Lower leg skin (tissue), 4 donors: ENCODE measurements at regions not wholly inside any gene's neighbourhood (a gene's known extent, or its start where the extent isn't known, plus 50 kb on each side); places are given as distances from the start of the nearest gene placed in this dataset.

ENCODE experiments used
- DNase-seq, 2 donors: peaks; one replicate each; pipeline ENCODE4 v3.0.0-alpha.2; 2019; ENCODE audit warnings: low spot score in 2 of 2
- H3K4me3 ChIP-seq: fragments of 200-600 bp; sonication (generic); 2 replicates; pipeline ENCODE4 v1.5.1; 2017; ENCODE audit warnings: mild to moderate bottlenecking, low read depth; ENCODE audit not compliant: poor library complexity, severe bottlenecking
- POLR2A ChIP-seq, 2 donors: fragments of 450-650 bp; IDR thresholded peaks; one replicate each; pipeline ENCODE4 v1.6.1; 2016 to 2017; ENCODE audit warnings: antibody characterized with exemption in 2 of 2, mild to moderate bottlenecking in 1 of 2, moderate library complexity in 1 of 2
- WGBS, 2 donors: methylation state at CpG; one replicate each; pipeline ENCODE4 v1.1.5; 2018; 5-methylcytosine and 5-hydroxymethylcytosine counted together
- intact Hi-C: fragments of 100-400 bp; cut with DNase I; formaldehyde crosslinking; loops from one replicate; pipeline ENCODE4 v1.15.0; 2023; ENCODE audit warnings: low total_unique reads
- TF ChIP-seq, protein P1 (sequence below), 3 donors: fragments of 450-650 bp; IDR thresholded peaks; one replicate each; pipeline ENCODE4 v1.5.1; 2016; ENCODE audit warnings: antibody characterized with exemption in 3 of 3, mild to moderate bottlenecking in 3 of 3, moderate library complexity in 2 of 3

DNA sequence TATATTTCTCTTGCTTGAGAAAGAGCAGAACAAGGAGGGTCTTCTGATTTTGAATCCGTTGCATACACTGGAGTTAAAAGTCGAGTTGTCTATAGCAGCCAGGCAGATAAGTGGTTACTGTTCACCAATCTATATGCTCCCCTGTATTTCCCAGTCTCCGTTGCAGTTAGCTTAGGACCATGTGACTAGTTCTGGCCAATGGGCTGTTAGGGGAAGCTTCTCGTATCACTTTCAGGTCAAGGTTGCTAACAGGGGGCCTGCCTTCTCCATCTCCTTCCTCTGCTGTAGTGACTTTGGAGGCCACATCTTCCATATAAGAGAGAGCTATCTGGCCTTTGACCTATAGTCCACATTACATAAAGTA lies 188.5 kb upstream of the KBTBD8 start:
- H3K4me3 ChIP-seq, result no peak overlapping the region
- TF ChIP-seq, protein P1, sequence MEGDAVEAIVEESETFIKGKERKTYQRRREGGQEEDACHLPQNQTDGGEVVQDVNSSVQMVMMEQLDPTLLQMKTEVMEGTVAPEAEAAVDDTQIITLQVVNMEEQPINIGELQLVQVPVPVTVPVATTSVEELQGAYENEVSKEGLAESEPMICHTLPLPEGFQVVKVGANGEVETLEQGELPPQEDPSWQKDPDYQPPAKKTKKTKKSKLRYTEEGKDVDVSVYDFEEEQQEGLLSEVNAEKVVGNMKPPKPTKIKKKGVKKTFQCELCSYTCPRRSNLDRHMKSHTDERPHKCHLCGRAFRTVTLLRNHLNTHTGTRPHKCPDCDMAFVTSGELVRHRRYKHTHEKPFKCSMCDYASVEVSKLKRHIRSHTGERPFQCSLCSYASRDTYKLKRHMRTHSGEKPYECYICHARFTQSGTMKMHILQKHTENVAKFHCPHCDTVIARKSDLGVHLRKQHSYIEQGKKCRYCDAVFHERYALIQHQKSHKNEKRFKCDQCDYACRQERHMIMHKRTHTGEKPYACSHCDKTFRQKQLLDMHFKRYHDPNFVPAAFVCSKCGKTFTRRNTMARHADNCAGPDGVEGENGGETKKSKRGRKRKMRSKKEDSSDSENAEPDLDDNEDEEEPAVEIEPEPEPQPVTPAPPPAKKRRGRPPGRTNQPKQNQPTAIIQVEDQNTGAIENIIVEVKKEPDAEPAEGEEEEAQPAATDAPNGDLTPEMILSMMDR (IDR thresholded peaks at IDR 0.05), result no peak
- TF ChIP-seq POLR2A (IDR thresholded peaks at IDR 0.05), result no peak
- WGBS, 2 donors, result 75 to 88% methylated on average over 4 of the region's 4 CpGs
- DNase-seq, result no peak
- intact Hi-C loops, result no loop called here

DNA sequence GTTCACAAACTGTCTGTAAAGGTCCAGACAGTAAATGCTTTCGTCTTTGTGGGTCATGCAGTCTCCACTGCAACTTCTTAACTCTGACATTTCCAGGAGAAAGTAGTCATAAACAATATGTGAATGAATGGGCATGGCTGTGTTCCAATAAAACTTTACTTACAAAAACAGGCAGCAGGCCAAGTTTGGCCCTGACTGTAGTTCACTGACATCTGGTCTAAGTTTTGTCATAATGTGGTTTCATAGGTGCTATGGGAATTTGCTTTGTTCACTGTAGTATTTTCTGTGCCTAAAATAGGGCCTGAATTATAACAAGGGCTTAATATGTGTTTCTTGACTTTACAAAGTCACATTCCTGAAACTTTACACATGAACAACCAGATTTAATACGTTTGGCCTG lies 186.0 kb upstream of the KBTBD8 start:
- intact Hi-C loops, result loop anchor here (5.0 kb wide), 1 partner anchor 405 kb away; no protein-coding TSS in a partner anchor
- no peak for DNase-seq
- TF ChIP-seq, protein P1 (IDR thresholded peaks at IDR 0.05), result no peak
- TF ChIP-seq POLR2A (IDR thresholded peaks at IDR 0.05), result no peak
- H3K4me3 ChIP-seq, result no peak overlapping the region
- WGBS, 2 donors, result 65 to 78% methylated on average over 2 of the region's 2 CpGs

DNA sequence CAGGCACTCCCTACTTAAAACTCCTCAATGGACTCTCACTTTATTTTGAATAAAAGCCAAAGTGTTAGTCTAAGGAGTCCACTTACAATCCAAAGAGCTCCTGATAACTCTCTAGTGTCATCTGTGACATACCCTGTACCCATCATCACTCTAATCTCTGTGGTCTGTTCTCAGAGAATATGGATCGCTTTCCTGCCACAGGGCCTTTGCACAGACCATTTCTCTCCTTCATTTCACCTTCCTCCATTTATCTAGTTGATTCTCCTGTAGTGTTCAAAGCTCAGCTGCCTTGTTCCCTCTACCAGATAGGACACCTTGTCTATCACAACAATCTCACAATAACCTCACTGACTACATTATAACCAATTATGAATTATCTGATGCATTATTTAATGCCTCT lies 185.4 kb upstream of the KBTBD8 start:
- no peak for DNase-seq
- intact Hi-C loops, result loop anchor here (5.0 kb wide), 1 partner anchor 405 kb away; no protein-coding TSS in a partner anchor
- no peak overlapping the region for H3K4me3 ChIP-seq
- TF ChIP-seq, protein P1 (IDR thresholded peaks at IDR 0.05), result no peak
- TF ChIP-seq POLR2A (IDR thresholded peaks at IDR 0.05), result no peak
- 97 to 100% methylated on average over 1 of the region's 1 CpG for WGBS, 2 donors

DNA sequence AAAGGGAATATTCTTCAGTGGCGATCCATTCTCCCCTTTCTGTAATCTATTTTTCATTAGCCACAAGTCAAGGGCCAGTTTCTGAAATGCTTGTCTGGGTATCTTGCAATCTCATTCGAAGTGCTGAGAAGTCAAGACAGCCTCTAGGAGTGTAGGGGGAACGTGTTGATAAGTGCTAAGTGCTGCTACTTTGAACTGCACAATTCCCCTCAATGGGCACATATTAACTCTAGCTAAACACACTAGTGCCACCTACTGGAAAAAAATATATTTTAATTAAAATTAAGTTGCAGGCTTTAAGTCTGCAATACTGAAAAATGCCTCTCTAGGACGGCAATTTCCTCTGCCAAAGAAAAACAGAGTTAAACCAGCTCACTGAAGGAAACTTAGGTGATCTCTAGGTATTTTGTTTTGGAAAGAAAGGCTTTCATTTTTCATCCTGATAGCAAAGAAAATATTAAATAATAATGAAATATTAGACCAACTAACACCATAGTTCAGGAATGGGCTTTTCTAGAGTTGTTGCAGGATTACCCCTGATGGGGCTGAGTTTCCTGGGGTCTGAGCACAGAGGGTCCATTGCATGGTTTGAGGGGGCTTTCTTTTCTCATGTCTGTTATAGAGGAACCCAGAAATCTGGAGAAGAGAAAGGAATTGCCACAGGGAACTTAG lies 181.9 kb upstream of the KBTBD8 start:
- no peak overlapping the region for H3K4me3 ChIP-seq
- DNase-seq, result no peak
- TF ChIP-seq, protein P1 (IDR thresholded peaks at IDR 0.05), result no peak
- no peak for TF ChIP-seq POLR2A (IDR thresholded peaks at IDR 0.05)
- intact Hi-C loops, result no loop called here
- WGBS, 2 donors, result 23 to 26% methylated on average over 4 of the region's 4 CpGs

DNA sequence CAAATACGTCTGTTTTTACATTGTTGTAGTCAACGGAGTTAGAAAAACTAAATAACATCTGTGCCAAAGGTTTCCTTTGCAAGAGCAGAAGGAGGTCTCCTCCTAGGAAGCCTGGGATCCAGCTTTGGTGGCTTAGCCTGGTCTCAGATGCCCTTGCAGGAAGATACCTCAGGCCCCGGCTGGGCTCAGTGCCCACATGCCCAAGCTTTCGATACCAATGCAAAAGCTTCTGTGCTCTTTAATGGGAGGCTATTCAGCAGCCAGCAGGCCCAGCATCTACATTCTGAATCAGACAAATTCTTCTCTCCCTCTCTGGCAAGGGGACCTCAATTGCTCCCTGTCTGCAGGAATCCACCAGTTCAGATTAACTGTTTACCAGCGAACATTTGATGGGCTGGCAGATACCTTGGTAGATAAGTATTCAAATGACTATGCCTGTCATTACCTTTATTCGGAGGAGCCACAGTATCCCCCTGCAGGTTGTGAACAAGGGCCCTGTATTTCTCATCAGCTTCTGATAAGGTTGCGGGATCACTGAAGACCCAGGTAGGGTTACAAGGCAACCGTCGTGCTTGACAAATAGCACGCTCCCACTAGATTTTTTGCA lies 180.1 kb upstream of the KBTBD8 start:
- no peak for DNase-seq
- TF ChIP-seq, protein P1 (IDR thresholded peaks at IDR 0.05), result no peak
- no peak for TF ChIP-seq POLR2A (IDR thresholded peaks at IDR 0.05)
- intact Hi-C loops, result no loop called here
- no peak overlapping the region for H3K4me3 ChIP-seq
- WGBS, 2 donors, result 77 to 80% methylated on average over 10 of the region's 10 CpGs
